ENCODE measurements at regions not wholly inside any gene's neighbourhood (a gene's known extent, or its start where the extent isn't known, plus 50 kb on each side); places are given as distances from the start of the nearest gene placed in this dataset.

- no peak for DNase-seq (ENCODE audit: low spot score)
These were observed 495.6 kb upstream of the B3GAT1 start for GRCh38 chr11:134907636-134908035.

DNA sequence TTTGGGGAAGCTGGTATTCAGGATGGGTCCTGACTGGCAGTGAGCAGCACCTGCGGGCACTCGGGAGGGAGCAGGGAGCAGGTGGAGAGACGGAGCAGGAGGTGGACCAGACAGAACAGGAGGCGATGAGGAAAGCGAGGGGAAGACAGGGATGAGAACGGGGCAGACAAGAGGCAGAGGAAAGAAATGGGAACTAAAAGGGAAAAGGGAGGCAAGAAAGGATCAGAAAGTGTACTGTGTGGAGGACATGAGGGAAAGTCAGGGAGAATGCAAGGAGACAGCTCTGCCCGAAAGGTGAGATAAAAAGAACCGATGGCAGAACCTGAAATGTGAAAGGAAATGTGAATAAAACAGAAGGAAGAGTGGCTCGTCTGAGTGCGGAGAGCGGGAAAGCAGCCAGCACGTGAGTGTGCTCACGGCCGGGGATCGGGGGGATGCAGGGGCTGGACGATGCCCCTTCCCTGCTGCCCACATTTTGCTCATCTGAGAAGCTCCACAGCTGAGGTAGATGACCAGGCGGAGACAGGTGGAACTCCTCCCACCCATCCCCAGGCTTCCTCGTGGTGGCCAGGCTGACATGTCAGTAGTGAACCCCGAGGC, 494.4 kb upstream of the B3GAT1 start:
- DNase-seq (ENCODE audit: low spot score), result no peak

- no peak for DNase-seq (ENCODE audit: low spot score)
These were observed 493.9 kb upstream of the B3GAT1 start for GRCh38 chr11:134905928-134906327.

DNA sequence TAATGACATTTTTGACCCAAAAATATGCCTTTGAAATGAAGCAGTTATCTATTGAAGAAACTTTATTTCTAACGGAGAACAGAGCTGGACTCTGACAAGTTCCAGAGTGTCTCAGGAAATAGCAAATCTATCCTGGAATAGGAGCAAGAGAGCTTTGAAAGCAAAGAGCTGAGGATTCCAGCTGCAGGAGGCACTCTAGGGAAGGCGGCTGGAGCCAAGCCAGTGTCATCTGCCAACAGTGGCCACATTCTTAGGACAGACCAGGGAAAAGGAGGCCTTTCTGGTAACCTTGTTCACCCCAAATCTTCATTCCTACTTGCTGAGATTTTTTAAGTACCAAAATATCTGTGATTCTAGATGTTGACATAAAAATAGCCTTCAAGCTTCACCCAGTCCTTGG, 493.5 kb upstream of the B3GAT1 start:
- DNase-seq (ENCODE audit: low spot score), result no peak

DNA sequence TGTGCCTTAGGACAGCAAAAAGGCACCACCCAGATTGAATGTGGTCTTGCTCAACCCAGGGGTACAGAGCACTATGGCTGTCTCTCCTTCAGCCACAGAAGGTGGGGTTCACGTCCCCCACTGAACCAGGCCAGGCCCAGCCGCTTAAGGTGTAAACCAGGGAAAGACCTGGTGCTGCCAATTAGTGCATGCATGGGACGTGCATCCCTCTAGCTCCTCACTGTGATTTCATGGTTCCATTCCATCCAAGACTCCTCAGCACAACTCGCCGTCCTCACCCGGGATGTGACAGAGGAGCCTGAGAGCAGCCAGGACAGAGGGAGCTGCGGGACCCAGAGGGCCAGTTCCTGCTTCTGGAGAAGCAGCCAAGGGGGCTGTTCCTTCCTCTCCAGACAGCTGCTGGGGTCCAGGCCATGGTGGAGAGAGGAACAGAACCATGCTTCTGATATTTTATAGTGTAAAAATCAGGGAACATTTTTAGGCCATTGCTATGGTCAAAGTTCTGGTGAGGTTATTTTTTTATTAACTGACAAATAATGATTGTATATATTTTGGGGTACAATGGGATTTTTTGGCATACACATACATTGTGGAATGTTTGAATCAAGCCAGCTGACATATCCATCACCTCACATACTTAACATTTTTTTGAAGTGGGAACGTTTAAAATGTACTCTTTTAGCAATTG, 492.2 kb upstream of the B3GAT1 start:
- DNase-seq (ENCODE audit: low spot score), result no peak

- no peak for DNase-seq (ENCODE audit: low spot score)
These were observed 490.2 kb upstream of the B3GAT1 start for GRCh38 chr11:134901955-134902918.

- no peak for DNase-seq (ENCODE audit: low spot score)
These were observed 489.5 kb upstream of the B3GAT1 start for GRCh38 chr11:134901542-134901941.

DNA sequence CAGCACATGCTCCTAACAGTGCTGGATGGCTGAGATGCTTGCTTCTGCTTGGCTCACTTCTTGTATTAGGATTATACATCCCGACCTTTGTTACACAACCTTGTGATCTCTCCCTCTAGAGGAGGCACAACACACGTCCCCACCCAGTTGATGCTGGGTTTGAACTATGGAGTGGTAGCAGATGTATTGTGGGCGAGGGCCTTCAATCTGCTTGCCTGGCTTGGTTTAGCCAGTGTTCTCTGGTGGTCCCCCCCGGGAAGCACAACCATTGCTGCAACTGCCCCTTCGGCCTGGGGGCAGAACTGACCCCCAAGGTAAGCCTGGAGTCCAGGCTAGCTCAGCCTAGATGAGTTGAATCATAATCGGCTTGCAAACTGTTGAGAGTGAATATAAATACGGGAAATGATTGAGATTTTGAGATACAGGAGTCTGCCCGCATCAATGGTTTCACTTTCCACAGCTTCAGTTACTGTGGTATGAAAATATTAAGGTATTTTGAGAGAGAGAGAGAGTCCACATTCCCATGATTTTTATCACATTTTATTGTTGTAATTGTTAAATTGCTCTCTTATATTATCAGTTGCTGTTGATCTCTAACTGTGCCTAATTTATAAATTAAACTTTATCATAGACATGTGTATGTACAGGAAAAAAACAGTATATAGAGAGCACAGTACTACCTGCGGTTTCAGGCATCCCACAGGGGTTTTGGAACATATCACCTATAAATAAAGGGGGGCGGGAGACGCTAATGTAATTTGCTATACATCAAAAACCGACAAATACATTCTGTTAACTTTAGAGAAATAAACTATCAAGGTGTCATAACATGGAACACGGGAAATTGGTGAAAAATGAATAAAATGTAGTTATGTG, 482.0 kb upstream of the B3GAT1 start:
- DNase-seq (ENCODE audit: low spot score), result no peak

DNA sequence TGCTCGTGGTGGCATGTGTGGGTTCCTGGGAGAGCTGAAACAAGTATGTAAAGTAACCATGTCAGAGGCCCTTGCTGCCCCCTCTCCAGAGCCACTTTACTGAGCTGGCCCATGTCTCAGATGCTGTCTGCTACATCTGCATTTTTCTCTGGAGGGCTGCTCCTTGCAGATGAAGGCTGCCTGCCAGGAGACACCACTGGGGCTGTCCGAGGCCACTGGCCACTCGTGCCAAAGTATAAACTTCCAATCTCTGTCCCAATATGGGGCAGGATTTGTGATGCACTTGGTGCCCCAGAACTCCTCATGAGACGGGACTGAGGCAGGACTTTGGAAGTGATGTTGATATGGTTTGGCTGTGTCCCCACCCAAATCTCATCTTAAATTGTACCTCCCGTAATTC, 478.4 kb upstream of the B3GAT1 start:
- DNase-seq (ENCODE audit: low spot score), result no peak

DNA sequence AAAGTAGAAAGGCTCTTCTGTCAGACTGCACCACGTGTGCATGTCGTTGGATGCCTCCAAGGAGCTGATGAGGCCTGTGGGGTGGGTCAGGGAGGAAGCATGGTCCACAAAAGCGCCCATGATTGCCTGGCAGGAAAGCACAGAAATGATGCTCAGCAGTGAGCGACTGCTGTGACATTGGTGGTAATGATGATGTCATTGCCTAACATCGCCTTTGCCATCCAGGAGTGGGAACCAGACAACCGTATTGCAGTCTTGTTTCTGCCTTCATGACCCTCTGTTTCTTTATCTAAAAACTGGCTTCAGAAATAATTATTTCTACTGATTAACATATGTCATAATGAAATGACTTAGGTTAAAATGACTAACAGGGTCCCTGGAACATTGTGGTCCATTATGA, 477.8 kb upstream of the B3GAT1 start:
- no peak for DNase-seq (ENCODE audit: low spot score)

DNA sequence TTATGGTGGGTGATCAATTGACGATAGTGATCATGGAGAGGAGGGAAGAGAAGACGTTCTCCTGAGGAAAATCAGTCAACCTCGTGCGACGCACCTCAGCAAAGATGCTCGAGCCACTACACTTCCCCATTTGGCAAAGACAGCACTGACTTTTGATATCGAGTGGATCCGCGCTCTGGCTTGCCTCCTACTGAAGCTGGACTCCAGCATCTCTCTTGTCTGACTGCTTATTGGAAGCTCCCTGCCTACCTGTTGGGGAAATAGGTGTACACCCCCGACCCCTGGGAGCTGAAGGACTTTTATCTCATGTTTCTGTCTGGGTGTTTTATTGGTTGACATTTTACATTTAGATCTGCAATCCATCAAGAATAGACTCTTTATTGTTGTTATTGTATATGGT, 476.8 kb upstream of the B3GAT1 start:
- DNase-seq (ENCODE audit: low spot score), result no peak

- no peak for DNase-seq (ENCODE audit: low spot score)
These were observed 475.9 kb upstream of the B3GAT1 start for GRCh38 chr11:134887896-134888295.

GRCh38 chr11:134883484-134883883, 471.4 kb upstream of the B3GAT1 start:
- no peak for DNase-seq (ENCODE audit: low spot score)

DNA sequence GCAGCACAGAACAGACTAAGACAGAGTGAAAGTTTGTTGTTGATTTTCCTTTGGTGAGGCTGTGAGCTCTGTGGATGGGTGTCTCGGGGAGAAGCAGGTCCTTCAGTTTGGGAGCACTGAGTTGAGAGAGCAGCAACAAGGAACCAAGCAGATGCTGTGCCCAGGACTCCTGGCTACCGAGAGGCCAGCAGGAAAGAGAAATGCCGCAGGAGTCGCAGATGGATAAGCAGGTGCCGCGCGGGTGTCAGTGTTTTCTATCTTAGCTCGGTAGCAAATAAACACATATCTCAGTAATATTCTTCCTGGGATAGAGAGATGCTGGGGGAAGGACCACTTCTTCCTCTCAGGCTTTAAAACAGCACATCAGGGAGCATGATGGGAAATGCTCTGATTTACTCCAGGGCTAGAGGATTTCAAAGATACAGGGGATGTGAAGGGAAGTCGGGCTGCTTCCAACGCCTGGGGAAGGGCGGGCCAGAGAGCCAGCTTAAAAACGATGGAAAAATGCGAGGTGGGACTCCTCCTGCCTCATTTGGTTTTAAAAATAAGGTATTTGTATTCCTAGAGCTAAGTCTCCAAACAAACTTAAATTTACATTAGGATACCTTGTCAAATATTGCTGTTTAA, 470.7 kb upstream of the B3GAT1 start:
- DNase-seq (ENCODE audit: low spot score), result no peak

GRCh38 chr11:134882141-134882540, 470.1 kb upstream of the B3GAT1 start:
- no peak for DNase-seq (ENCODE audit: low spot score)

- no peak for DNase-seq (ENCODE audit: low spot score)
These were observed 468.7 kb upstream of the B3GAT1 start for GRCh38 chr11:134880788-134881187.

DNA sequence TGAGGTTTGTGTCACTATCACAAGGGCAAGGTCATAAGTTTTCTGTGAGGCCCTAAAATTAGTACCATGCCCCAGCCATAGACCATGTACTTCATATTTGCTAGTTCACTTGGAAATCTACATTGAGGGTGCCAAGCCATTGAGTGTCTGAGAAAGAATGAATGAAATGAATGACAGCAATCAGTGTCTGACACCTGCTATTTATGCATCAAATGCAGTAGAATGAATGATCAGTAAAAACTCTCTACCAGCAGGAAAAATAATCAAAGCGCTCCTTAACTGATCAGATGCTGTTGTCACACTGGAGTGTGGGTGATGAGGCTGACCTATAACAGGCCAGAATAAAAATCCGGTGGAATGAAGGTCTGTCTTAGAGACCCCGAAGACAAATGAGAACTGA, 467.9 kb upstream of the B3GAT1 start:
- no peak for DNase-seq (ENCODE audit: low spot score)

DNA sequence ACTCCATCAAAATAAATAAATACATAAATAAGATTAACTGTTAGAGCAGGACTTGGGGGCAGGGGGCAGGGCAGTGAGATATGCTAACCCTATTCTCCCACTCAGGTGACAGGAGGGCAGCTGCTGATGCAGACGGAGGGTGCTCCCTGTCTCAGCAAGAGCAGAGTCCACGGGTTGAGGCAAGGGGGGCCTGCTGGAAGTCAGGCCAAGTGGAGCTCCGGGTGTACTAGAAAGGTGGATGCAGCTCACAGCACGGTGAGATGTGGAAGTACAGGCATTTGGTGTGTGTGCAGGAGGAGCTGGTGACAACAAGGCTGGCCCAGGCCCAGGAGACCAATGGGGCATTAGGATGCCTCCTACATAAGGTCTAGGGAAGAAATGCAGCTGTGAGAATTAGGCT, 467.3 kb upstream of the B3GAT1 start:
- DNase-seq (ENCODE audit: low spot score), result no peak

DNA sequence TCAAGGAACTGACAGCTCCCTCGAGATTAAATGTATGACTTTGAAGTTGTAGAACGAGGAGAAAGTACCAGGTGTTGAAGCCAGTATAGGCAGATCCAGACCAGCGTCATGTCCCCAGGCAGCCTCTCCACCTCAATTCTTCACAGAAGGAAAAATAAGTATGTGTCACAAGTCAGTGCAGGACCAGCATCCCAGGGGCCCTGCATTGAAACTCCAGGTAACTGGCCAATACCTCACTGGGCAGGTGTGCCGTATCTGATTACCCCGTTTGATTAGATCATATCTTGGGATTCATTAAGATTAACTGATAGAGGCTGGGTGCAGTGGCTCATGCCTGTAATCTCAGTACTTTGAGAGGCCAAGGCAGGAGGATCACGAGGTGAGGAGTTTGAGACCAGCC, 466.7 kb upstream of the B3GAT1 start:
- DNase-seq (ENCODE audit: low spot score), result no peak

DNA sequence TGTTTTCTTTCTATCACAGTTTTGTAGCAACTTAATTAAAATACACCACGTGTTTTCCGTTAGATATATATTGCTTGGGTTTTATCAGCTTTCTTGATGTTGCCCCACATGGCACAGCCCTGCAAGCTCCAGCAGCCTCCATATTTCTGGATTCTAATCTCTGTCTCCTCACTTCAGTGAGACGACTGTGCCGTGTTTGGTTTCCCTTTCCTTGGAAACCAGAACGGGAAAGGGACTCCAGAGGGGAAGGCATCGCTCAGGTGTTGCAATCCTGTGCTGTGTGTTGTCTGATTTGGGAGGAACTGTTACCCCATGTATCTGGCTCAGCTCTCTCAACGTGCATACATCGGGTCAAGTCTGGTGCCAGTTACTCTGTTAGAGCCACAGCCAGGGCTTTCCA, 464.2 kb upstream of the B3GAT1 start:
- no peak for DNase-seq (ENCODE audit: low spot score)

DNA sequence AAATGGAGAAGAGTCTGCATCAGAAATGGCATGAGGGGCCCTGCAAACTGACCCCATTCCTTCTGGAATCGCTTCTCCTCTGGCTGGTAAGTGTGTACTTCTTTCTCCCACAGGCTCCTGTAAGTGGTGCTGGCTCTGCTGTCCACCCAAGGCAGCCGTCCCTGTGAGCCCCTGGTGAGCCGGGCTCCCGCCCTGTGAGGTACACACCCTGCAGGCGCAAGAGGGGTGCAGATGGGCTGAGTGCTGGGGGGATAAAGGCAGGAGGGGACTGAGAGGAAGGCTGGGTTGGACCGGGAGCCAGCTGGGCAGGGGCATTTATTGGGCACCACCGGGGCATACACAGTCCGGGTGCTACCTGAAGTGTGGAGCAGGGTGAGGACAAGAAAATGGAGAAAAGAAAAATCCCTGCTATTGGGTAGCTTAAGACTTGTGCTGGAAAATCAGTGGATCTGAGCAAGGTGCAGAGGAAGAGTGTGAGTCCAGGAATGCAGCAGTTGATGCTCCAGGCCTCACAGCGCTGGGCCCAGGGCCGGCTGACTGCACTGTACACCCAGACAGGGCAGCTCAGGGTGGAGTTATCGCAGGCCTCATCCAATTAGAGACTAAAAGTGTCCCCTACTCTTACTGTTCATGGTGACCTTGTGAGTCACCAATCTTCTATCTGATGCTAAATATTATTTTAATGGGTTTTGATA, 455.1 kb upstream of the B3GAT1 start:
- DNase-seq (ENCODE audit: low spot score), result no peak
